Hepatocyte (in vitro differentiated cells): ENCODE measurements at regions not wholly inside any gene's neighbourhood (a gene's known extent, or its start where the extent isn't known, plus 50 kb on each side); places are given as distances from the start of the nearest gene placed in this dataset.

Source experiments
- CTCF ChIP-seq: fragments of 200-600 bp; sonication (generic); IDR thresholded peaks from 2 replicates; pipeline ENCODE4 v1.5.1; 2016; ENCODE audit warnings: antibody characterized with exemption, mild to moderate bottlenecking; ENCODE audit not compliant: poor library complexity
- EZH2phosphoT487 ChIP-seq: fragments of 200-600 bp; sonication (generic); IDR thresholded peaks from one replicate; pipeline ENCODE4 v1.6.1; 2018; ENCODE audit warnings: antibody characterized with exemption, mild to moderate bottlenecking, low read depth, moderate library complexity; ENCODE audit not compliant: unreplicated experiment, severe bottlenecking

GRCh38 chr13:26111797-26112196, 60.0 kb upstream of the SHISA2 start:
- no peak for TF ChIP-seq EZH2phosphoT487
- TF ChIP-seq CTCF = no peak
